Astrocyte (in vitro differentiated cells and primary cell): ENCODE measurements at regions not wholly inside any gene's neighbourhood (a gene's known extent, or its start where the extent isn't known, plus 50 kb on each side); places are given as distances from the start of the nearest gene placed in this dataset.

Source experiments
- DNase-seq: peaks from one replicate; pipeline ENCODE4 v3.0.0-alpha.2; 2010; ENCODE audit warnings: low read depth
- FAIRE-seq: peaks from 2 replicates; lab custom pipeline; 2011; peaks lifted over from hg19 to GRCh38; lab: Jason Lieb, UNC
- H2AFZ ChIP-seq: 2 replicates; pipeline ENCODE4 v1.6.0; 2012; ENCODE audit warnings: low read depth, low read length, inconsistent platforms
- H3K27ac ChIP-seq: 2 replicates; pipeline ENCODE4 v1.5.1; 2011; ENCODE audit warnings: low read depth, low read length, inconsistent platforms
- H3K27me3 ChIP-seq: 2 replicates; pipeline ENCODE4 v1.6.0; 2011; ENCODE audit warnings: low read length, inconsistent platforms; ENCODE audit not compliant: insufficient read depth
- H3K36me3 ChIP-seq: 2 replicates; pipeline ENCODE4 v1.5.1; 2011; ENCODE audit warnings: low read length, inconsistent platforms; ENCODE audit not compliant: insufficient read depth
- H3K4me1 ChIP-seq: 2 replicates; pipeline ENCODE4 v1.5.1; 2011; ENCODE audit warnings: low read length, inconsistent platforms; ENCODE audit not compliant: insufficient read depth
- H3K4me2 ChIP-seq: 2 replicates; pipeline ENCODE4 v1.6.0; 2012; ENCODE audit warnings: low read length, inconsistent platforms
- H3K4me3 ChIP-seq: 2 replicates; pipeline ENCODE4 v1.5.1; 2011; ENCODE audit warnings: low read depth, mild to moderate bottlenecking, low read length, inconsistent platforms; ENCODE audit not compliant: insufficient read depth
- H3K79me2 ChIP-seq: 2 replicates; pipeline ENCODE4 v1.6.0; 2012; ENCODE audit warnings: mild to moderate bottlenecking, low read length, inconsistent platforms; ENCODE audit not compliant: insufficient read depth
- H3K9ac ChIP-seq: 2 replicates; pipeline ENCODE4 v1.6.0; 2012; ENCODE audit warnings: mild to moderate bottlenecking, low read length, inconsistent platforms
- H3K9me3 ChIP-seq: 2 replicates; pipeline ENCODE4 v1.5.1; 2012; ENCODE audit warnings: low read depth, mild to moderate bottlenecking, low read length, inconsistent platforms; ENCODE audit not compliant: insufficient read depth
- H4K20me1 ChIP-seq: 2 replicates; pipeline ENCODE4 v1.6.0; 2012; ENCODE audit warnings: low read length, inconsistent platforms; ENCODE audit not compliant: insufficient read depth
- H3K27ac Mint-ChIP-seq: one replicate; pipeline ENCODE4 v1.8.0; 2021; ENCODE audit warnings: mild to moderate bottlenecking, mixed read lengths; ENCODE audit not compliant: unreplicated experiment
- H3K27me3 Mint-ChIP-seq: one replicate; pipeline ENCODE4 v1.8.0; 2021; ENCODE audit warnings: low read depth, mixed read lengths; ENCODE audit not compliant: unreplicated experiment
- H3K36me3 Mint-ChIP-seq: one replicate; pipeline ENCODE4 v1.8.0; 2021; ENCODE audit warnings: low read depth, mixed read lengths; ENCODE audit not compliant: unreplicated experiment
- H3K4me1 Mint-ChIP-seq: one replicate; pipeline ENCODE4 v1.8.0; 2021; ENCODE audit warnings: low read depth, mixed read lengths; ENCODE audit not compliant: unreplicated experiment
- H3K4me3 Mint-ChIP-seq: one replicate; pipeline ENCODE4 v1.8.0; 2021; ENCODE audit warnings: mild to moderate bottlenecking, moderate library complexity, mixed read lengths; ENCODE audit not compliant: unreplicated experiment
- H3K9me3 Mint-ChIP-seq: one replicate; pipeline ENCODE4 v1.8.0; 2021; ENCODE audit warnings: mild to moderate bottlenecking, mixed read lengths; ENCODE audit not compliant: unreplicated experiment
- CTCF ChIP-seq: IDR thresholded peaks from 2 replicates; pipeline ENCODE4 v1.5.1; 2011; ENCODE audit warnings: low read depth, mild to moderate bottlenecking, inconsistent platforms, low read length, moderate library complexity; ENCODE audit not compliant: insufficient read depth
- EZH2 ChIP-seq: IDR thresholded peaks from 2 replicates; pipeline ENCODE4 v1.6.1; 2012; ENCODE audit warnings: mild to moderate bottlenecking, low read length, inconsistent platforms; ENCODE audit not compliant: insufficient read depth

- no peak overlapping the region for H3K4me3 Mint-ChIP-seq
- H3K27me3 ChIP-seq = no peaks in the 10 kb centered on the region
- no peak for FAIRE-seq
These were observed 100.8 kb downstream of the ABCC12 start for GRCh38 chr16:48054881-48055601.

DNA sequence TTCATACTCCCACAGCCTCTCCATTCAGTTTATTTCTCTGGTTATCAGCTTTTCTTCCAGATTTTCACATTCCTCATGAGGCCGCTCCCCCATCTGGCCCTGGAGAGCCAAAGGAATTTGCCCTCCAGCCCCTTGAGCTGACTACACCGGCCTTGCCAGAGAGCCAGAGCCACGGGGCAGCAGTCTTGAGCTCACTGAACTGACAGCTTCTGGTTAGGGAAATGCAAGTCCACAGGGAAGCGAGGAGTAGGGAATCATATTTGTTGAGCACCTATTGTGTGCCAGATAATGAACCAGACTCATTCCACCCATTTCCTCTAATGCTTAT, 102.4 kb downstream of the ABCC12 start:
- H3K27ac ChIP-seq = no peak overlapping the region
- no peak overlapping the region for H2AFZ ChIP-seq
- H3K4me3 ChIP-seq = no peak overlapping the region
- no peak for FAIRE-seq
- H3K36me3 ChIP-seq = no peaks in the 10 kb centered on the region
- Mint-ChIP-seq H3K4me1 (peaks cover 11% of the 10 kb centered on the region), H3K9me3 (no peaks in the 10 kb centered on the region), H3K4me3 (no peak overlapping the region), H3K36me3 (no peaks in the 10 kb centered on the region), H3K27ac (no peak overlapping the region), H3K27me3 (peaks cover 17% of the 10 kb centered on the region)
- no peaks in the 10 kb centered on the region for H3K79me2 ChIP-seq
- TF ChIP-seq EZH2 (no peak), CTCF (no peak)
- H3K9me3 ChIP-seq = no peaks in the 10 kb centered on the region
- no peak overlapping the region for H3K9ac ChIP-seq
- peaks cover 2% of the 10 kb centered on the region for H3K27me3 ChIP-seq
- peaks cover 9% of the 10 kb centered on the region for H3K4me1 ChIP-seq
- peak; percentile 75 for DNase-seq
- H3K4me2 ChIP-seq = peak overlapping the region; percentile 39
- no peaks in the 10 kb centered on the region for H4K20me1 ChIP-seq

More at GRCh38 chr16:48054881-48055601, 100.8 kb downstream of the ABCC12 start:
- Histone ChIP-seq H3K4me2 (peak overlapping the region; percentile 74), H3K9me3 (no peaks in the 10 kb centered on the region), H2AFZ (peak overlapping the region; percentile 37), H3K79me2 (no peaks in the 10 kb centered on the region), H4K20me1 (no peaks in the 10 kb centered on the region), H3K4me1 (peaks cover 9% of the 10 kb centered on the region), H3K9ac (peak overlapping the region; percentile 11), H3K4me3 (no peak overlapping the region), H3K27ac (no peak overlapping the region), H3K36me3 (no peaks in the 10 kb centered on the region)
- Mint-ChIP-seq H3K27ac (no peak overlapping the region), H3K36me3 (no peaks in the 10 kb centered on the region), H3K4me1 (peaks cover 11% of the 10 kb centered on the region), H3K9me3 (no peaks in the 10 kb centered on the region), H3K27me3 (peaks cover 6% of the 10 kb centered on the region)
- TF ChIP-seq CTCF (peak; percentile 89), EZH2 (no peak)
- DNase-seq = peak; percentile 47

DNA sequence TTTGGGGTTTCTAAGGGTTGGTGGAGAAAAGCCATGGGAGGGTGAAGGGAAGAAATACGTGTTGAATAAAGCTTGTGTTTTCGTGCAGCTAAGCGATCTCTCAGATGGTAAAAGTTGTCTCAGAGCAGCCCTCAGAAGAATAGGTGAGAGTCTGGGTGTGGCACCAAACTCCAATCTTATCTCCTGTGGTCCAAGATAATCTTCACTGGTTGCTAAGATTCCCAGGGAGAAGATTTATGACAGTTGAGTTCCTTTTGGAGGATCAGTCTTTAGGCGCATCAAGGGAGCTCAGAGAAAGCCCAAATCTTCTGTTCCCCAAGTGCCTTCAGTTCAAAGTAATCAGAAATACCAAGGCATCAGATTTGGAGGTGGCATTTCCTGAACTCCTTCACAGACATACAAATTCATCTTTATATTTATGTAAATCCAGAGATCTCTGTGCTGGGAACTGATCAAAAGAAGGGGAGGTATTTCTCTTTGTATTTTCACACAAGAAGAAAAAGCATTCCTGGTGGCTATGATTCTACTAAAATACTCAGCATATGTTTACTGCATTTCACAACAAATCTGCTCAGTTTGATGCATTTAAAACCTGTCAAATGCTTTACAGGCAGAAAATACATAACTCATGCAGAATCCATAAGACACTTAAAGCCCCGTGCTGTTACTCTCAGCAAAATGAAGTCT, 102.9 kb downstream of the ABCC12 start:
- no peaks in the 10 kb centered on the region for H3K36me3 ChIP-seq
- Mint-ChIP-seq H3K27me3 (peaks cover 22% of the 10 kb centered on the region), H3K9me3 (no peaks in the 10 kb centered on the region), H3K4me3 (no peak overlapping the region), H3K27ac (no peak overlapping the region), H3K4me1 (peaks cover 11% of the 10 kb centered on the region), H3K36me3 (no peaks in the 10 kb centered on the region)
- H3K27ac ChIP-seq = no peak overlapping the region
- H3K4me1 ChIP-seq = peaks cover 9% of the 10 kb centered on the region
- DNase-seq (no peak), FAIRE-seq (no peak)
- H3K27me3 ChIP-seq = peaks cover 3% of the 10 kb centered on the region
- H3K79me2 ChIP-seq = no peaks in the 10 kb centered on the region
- H3K4me3 ChIP-seq = no peak overlapping the region
- no peaks in the 10 kb centered on the region for H4K20me1 ChIP-seq
- TF ChIP-seq EZH2 (no peak), CTCF (no peak)
- peak overlapping the region; percentile 39 for H3K4me2 ChIP-seq
- H2AFZ ChIP-seq = no peak overlapping the region
- H3K9ac ChIP-seq = no peak overlapping the region
- no peaks in the 10 kb centered on the region for H3K9me3 ChIP-seq
